ENCODE measurements at regions not wholly inside any gene's neighbourhood (a gene's known extent, or its start where the extent isn't known, plus 50 kb on each side); places are given as distances from the start of the nearest gene placed in this dataset.

- TF ChIP-seq MYC (IDR thresholded peaks at IDR 0.05; ENCODE audit: low read depth, low read length) (no peak), POLR2A (IDR thresholded peaks at IDR 0.05; ENCODE audit: low read depth, low read length) (no peak), CTCF (IDR thresholded peaks at IDR 0.05; ENCODE audit: extremely low read depth in 1 of 2, insufficient read depth in 1 of 2, low read depth in 1 of 2, low read length in 2 of 2) (no peak), POLR2AphosphoS5 (IDR thresholded peaks at IDR 0.05; ENCODE audit: insufficient read depth, low read depth, low read length) (no peak), FOS (IDR thresholded peaks at IDR 0.05; ENCODE audit: borderline replicate concordance, insufficient read depth, low read length) (no peak), MAX (IDR thresholded peaks at IDR 0.05; ENCODE audit: insufficient read depth, insufficient read length) (no peak), EZH2 (IDR thresholded peaks at IDR 0.05; ENCODE audit: borderline replicate concordance, low read depth, low read length, severe bottlenecking) (no peak), JUN (IDR thresholded peaks at IDR 0.05; ENCODE audit: borderline replicate concordance, insufficient read depth, insufficient read length, low read depth) (no peak), GATA2 (IDR thresholded peaks at IDR 0.05; ENCODE audit: insufficient read depth, insufficient read length, low read depth, low read length) (no peak)
Measured at GRCh38 chr17:53525590-53525989, 297.1 kb upstream of the KIF2B start.
